ENCODE measurements at regions not wholly inside any gene's neighbourhood (a gene's known extent, or its start where the extent isn't known, plus 50 kb on each side); places are given as distances from the start of the nearest gene placed in this dataset.

DNA sequence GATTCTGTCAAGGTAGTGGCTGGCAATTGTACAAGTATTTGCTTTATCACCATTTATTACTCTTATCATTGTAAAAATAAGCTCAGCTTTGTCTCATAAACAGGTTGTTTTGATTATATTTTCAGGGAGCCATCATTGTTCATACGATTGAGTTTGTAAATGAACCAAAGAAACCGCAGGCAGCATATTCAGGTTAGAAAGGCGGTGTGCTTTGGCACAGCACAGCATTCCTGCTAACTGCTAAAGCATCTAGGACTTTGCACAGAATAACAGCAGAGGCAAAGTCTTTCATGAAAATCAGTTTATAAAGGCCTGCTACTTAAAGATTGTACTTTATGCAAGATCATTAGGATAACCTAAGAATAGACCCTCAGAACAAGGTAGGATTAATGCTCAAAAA lies 281.5 kb upstream of the SLC24A2 start:
- no peak for DNase-seq (ENCODE audit: low spot score in 2 of 2)
- in situ Hi-C loops (cut with MboI; ENCODE audit: low sequenced_read_pairs): no loop called here
- no peaks in the 10 kb centered on the region for H3K9me3 ChIP-seq
- H3K36me3 ChIP-seq (replicated peaks): no peaks in the 10 kb centered on the region
- H3K27me3 ChIP-seq (ENCODE audit: low read depth): no peaks in the 10 kb centered on the region
- H3K4me1 ChIP-seq: no peaks in the 10 kb centered on the region
- no peak overlapping the region for H3K4me3 ChIP-seq

DNA sequence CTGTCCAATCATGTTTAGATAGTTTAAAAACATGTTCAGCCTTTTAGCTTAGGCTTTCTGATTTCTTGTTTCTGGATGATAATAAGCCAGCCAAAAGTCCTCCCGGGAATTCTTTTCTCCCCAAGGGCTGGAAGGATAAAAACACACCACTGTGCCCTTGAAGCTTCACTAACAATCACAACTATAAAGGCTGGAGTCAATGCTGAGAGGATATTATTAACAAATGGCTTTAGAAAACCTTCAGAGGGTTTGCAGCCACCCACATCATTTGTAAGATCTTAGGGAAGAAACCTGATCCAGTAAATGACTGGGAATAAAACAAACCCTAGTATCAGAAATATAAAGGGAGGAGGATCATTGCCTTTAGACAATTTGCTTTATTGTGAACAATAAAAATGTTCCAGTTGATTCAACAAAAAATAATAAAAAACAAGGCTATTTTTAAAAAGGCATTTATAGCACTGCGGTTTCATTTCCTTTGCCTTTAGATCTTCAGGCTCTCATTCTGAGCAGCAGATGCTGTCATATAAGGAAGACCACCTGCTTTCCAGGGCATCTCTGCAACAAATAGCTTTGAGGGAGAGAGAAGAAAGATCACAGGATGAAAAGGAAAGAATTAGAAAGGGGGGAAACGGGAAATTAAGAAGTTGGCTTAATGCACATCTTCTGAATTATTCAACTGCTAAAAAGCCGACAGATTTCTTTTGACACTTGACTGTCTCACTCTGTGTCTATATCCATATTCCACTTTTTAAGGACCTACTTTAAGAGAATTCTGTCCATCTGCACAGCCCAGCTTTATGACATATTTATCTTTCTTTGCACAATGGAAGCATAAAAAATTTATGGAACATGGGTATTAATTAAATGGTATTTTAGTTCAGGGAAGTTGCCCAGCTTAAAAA lies 277.2 kb upstream of the SLC24A2 start:
- Histone ChIP-seq H3K9me3 (no peaks in the 10 kb centered on the region), H3K27me3 (ENCODE audit: low read depth) (no peaks in the 10 kb centered on the region), H3K4me3 (no peak overlapping the region), H3K36me3 (replicated peaks) (no peaks in the 10 kb centered on the region), H3K4me1 (no peaks in the 10 kb centered on the region)
- in situ Hi-C loops (cut with MboI; ENCODE audit: low sequenced_read_pairs): no loop called here
- no peak for DNase-seq (ENCODE audit: low spot score in 2 of 2)

DNA sequence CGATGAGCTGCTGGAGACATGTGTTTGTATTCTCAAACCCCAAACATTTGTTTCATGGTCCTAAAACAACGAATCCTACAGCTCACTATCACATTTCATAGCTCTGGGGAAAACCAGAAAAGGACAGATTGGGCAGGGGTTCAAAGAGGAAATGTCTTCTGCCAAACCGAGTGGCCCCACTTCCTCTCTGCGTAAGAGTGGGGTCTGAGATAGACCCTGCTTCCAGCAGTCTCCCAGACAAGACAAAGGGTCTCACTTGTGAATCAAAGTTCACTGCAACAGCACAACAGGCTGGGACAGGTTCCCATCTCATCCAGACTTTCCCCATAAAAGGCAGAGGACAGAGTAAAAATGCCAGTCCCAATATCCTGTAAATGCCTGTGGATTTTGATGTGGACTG lies 276.2 kb upstream of the SLC24A2 start:
- no peak for DNase-seq (ENCODE audit: low spot score in 2 of 2)
- Histone ChIP-seq H3K9me3 (no peaks in the 10 kb centered on the region), H3K36me3 (replicated peaks) (no peaks in the 10 kb centered on the region), H3K4me1 (no peaks in the 10 kb centered on the region), H3K27me3 (ENCODE audit: low read depth) (no peaks in the 10 kb centered on the region), H3K4me3 (no peak overlapping the region)
- in situ Hi-C loops (cut with MboI; ENCODE audit: low sequenced_read_pairs): no loop called here

GRCh38 chr9:20054734-20055133 lies 265.9 kb upstream of the SLC24A2 start:
- no peak for DNase-seq (ENCODE audit: low spot score in 2 of 2)
- no peak overlapping the region for H3K4me3 ChIP-seq
- no peaks in the 10 kb centered on the region; the same call in 1 of the 2 replicates for H3K27me3 ChIP-seq (ENCODE audit: low read depth)
- no peaks in the 10 kb centered on the region for H3K4me1 ChIP-seq
- in situ Hi-C loops (cut with MboI; ENCODE audit: low sequenced_read_pairs): no loop called here
- H3K9me3 ChIP-seq: no peaks in the 10 kb centered on the region
- H3K36me3 ChIP-seq (replicated peaks): no peaks in the 10 kb centered on the region

DNA sequence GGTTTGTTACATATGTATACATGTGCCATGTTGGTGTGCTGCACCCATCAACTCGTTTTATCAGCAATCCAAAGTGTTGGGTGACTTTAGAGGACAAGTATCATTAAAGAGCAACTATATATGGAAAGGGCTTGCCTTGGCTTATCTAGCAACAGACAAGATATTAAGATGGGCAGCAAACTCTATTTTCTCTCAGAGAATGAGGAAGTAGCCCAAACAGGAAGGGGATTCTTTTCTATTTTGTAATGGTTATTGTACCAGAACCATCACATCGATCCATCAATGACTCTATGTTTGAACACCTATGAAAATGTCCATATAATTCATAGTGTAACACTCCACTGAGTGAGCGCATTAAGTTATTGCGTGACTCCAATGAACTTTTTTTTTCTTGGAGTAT lies 260.1 kb upstream of the SLC24A2 start:
- no peak overlapping the region for H3K4me3 ChIP-seq
- in situ Hi-C loops (cut with MboI; ENCODE audit: low sequenced_read_pairs): no loop called here
- no peaks in the 10 kb centered on the region for H3K9me3 ChIP-seq
- no peak for DNase-seq (ENCODE audit: low spot score in 2 of 2)
- no peaks in the 10 kb centered on the region for H3K36me3 ChIP-seq (replicated peaks)
- H3K27me3 ChIP-seq (ENCODE audit: low read depth): no peaks in the 10 kb centered on the region
- no peaks in the 10 kb centered on the region for H3K4me1 ChIP-seq

- H3K4me1 ChIP-seq: no peaks in the 10 kb centered on the region
- no peak for DNase-seq (ENCODE audit: low spot score in 2 of 2)
- no peaks in the 10 kb centered on the region for H3K27me3 ChIP-seq (ENCODE audit: low read depth)
- H3K9me3 ChIP-seq: no peaks in the 10 kb centered on the region
- no peak overlapping the region for H3K4me3 ChIP-seq
- in situ Hi-C loops (cut with MboI; ENCODE audit: low sequenced_read_pairs): no loop called here
- no peaks in the 10 kb centered on the region for H3K36me3 ChIP-seq (replicated peaks)
Observed at GRCh38 chr9:20048437-20048836, 259.6 kb upstream of the SLC24A2 start.

GRCh38 chr9:20044686-20045085 lies 255.8 kb upstream of the SLC24A2 start:
- Histone ChIP-seq H3K27me3 (ENCODE audit: low read depth) (no peaks in the 10 kb centered on the region), H3K9me3 (no peaks in the 10 kb centered on the region), H3K4me3 (no peak overlapping the region), H3K4me1 (no peaks in the 10 kb centered on the region), H3K36me3 (replicated peaks) (no peaks in the 10 kb centered on the region)
- in situ Hi-C loops (cut with MboI; ENCODE audit: low sequenced_read_pairs): no loop called here
- no peak for DNase-seq (ENCODE audit: low spot score in 2 of 2)

GRCh38 chr9:20043461-20043860 lies 254.6 kb upstream of the SLC24A2 start:
- H3K4me1 ChIP-seq: no peaks in the 10 kb centered on the region

GRCh38 chr9:20043035-20043434 lies 254.2 kb upstream of the SLC24A2 start:
- Histone ChIP-seq H3K27me3 (ENCODE audit: low read depth) (no peaks in the 10 kb centered on the region), H3K9me3 (no peaks in the 10 kb centered on the region), H3K36me3 (replicated peaks) (no peaks in the 10 kb centered on the region), H3K4me3 (no peak overlapping the region), H3K4me1 (no peaks in the 10 kb centered on the region)
- no peak for DNase-seq (ENCODE audit: low spot score in 2 of 2)
- in situ Hi-C loops (cut with MboI; ENCODE audit: low sequenced_read_pairs): no loop called here

More at GRCh38 chr9:20043461-20043860, 254.6 kb upstream of the SLC24A2 start:
- no peaks in the 10 kb centered on the region for H3K36me3 ChIP-seq (replicated peaks)
- no peak for DNase-seq (ENCODE audit: low spot score in 2 of 2)
- no peaks in the 10 kb centered on the region for H3K27me3 ChIP-seq (ENCODE audit: low read depth)
- no peak overlapping the region for H3K4me3 ChIP-seq
- in situ Hi-C loops (cut with MboI; ENCODE audit: low sequenced_read_pairs): no loop called here
- no peaks in the 10 kb centered on the region for H3K9me3 ChIP-seq

DNA sequence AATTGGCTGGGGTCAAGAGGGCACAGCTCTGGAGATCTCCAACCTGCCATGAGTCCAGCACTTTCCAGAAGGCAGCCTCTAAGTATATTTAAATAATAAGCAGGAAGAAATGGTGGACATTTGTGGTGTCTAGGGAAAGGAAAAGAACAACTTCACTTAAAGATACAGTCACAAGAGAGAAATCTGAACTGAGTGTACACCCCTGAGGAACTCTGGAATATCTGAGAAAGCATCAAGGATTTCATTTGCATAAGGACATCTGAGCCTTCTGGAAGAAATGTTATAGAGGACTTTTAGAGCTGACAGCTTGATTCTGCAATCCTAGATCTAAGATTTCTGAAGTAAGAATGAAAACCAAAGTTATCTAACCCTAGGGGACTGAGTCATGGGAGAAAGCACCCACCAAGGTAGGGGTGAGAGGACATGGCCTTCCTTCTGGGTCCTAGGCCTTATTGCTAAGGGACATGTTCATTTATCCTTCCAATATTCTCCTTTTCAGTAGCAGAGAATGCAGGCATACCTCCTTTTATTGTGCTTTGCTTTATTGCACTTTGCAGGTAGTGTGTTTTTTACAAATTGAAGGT lies 253.4 kb upstream of the SLC24A2 start:
- Histone ChIP-seq H3K9me3 (no peaks in the 10 kb centered on the region), H3K36me3 (replicated peaks) (no peaks in the 10 kb centered on the region), H3K27me3 (ENCODE audit: low read depth) (no peaks in the 10 kb centered on the region), H3K4me3 (no peak overlapping the region), H3K4me1 (no peaks in the 10 kb centered on the region)
- in situ Hi-C loops (cut with MboI; ENCODE audit: low sequenced_read_pairs): no loop called here
- DNase-seq (ENCODE audit: low spot score in 2 of 2): no peak

DNA sequence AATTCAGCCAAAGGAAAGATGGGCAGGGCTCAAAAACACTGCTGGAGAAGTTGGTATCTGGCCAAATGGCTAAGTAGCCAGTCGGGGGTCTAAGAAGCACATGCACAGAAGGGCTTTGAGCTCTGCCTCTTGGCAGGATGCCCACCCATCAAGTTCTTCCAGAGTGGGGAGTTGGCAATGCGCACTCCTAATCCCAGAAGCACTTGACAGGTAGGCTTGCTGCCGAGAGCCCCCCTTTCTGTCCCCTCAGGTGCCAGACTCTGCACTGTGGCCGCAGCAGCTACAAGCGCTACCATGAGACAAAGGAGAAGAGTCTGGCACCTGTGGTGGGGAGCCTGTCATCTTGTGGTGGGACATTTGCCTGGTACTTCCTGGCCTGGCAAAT lies 252.9 kb upstream of the SLC24A2 start:
- DNase-seq (ENCODE audit: low spot score in 2 of 2): no peak
- in situ Hi-C loops (cut with MboI; ENCODE audit: low sequenced_read_pairs): no loop called here
- Histone ChIP-seq H3K9me3 (no peaks in the 10 kb centered on the region), H3K27me3 (ENCODE audit: low read depth) (no peaks in the 10 kb centered on the region), H3K36me3 (replicated peaks) (no peaks in the 10 kb centered on the region), H3K4me1 (no peaks in the 10 kb centered on the region), H3K4me3 (no peak overlapping the region)

- Histone ChIP-seq H3K36me3 (replicated peaks) (no peaks in the 10 kb centered on the region), H3K9me3 (no peaks in the 10 kb centered on the region), H3K4me1 (no peaks in the 10 kb centered on the region), H3K4me3 (no peak overlapping the region), H3K27me3 (ENCODE audit: low read depth) (no peaks in the 10 kb centered on the region)
- in situ Hi-C loops (cut with MboI; ENCODE audit: low sequenced_read_pairs): no loop called here
- no peak for DNase-seq (ENCODE audit: low spot score in 2 of 2)
Observed at GRCh38 chr9:20040991-20041696, 252.3 kb upstream of the SLC24A2 start.

GRCh38 chr9:20037699-20038098 lies 248.9 kb upstream of the SLC24A2 start:
- Histone ChIP-seq H3K27me3 (ENCODE audit: low read depth) (no peaks in the 10 kb centered on the region), H3K9me3 (no peaks in the 10 kb centered on the region), H3K4me3 (no peak overlapping the region), H3K36me3 (replicated peaks) (no peaks in the 10 kb centered on the region), H3K4me1 (no peaks in the 10 kb centered on the region)
- in situ Hi-C loops (cut with MboI; ENCODE audit: low sequenced_read_pairs): no loop called here
- no peak for DNase-seq (ENCODE audit: low spot score in 2 of 2)

DNA sequence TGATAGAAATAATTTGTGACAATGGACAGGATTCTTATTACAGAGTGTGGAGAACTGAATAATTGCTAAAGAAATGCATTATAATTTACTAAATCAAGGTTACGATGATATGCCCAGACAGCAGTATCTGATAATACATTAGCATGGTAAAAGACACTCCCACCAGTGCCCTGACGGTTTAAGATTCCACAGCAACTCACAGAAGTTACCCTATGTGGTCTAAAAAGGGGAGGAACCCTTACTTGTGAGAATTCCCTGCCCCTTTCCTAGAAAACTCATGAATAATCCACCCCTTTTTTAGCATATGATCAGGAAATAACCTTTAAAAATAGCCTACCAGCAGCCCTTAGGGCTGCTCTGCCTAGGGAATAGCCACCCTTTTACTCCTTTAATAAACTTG lies 244.7 kb upstream of the SLC24A2 start:
- H3K9me3 ChIP-seq: no peaks in the 10 kb centered on the region
- no peaks in the 10 kb centered on the region for H3K27me3 ChIP-seq (ENCODE audit: low read depth)
- H3K4me3 ChIP-seq: no peak overlapping the region
- in situ Hi-C loops (cut with MboI; ENCODE audit: low sequenced_read_pairs): no loop called here
- no peak for DNase-seq (ENCODE audit: low spot score in 2 of 2)
- no peaks in the 10 kb centered on the region for H3K4me1 ChIP-seq
- H3K36me3 ChIP-seq (replicated peaks): no peaks in the 10 kb centered on the region

All from HAP-1 (cell line).